ENCODE measurements at regions not wholly inside any gene's neighbourhood (a gene's known extent, or its start where the extent isn't known, plus 50 kb on each side); places are given as distances from the start of the nearest gene placed in this dataset.
"Not testable (repeated sequence)": the region's sequence is repeated elsewhere in the genome, so short reads cannot be mapped to it uniquely, and the experiment has no call there.

DNA sequence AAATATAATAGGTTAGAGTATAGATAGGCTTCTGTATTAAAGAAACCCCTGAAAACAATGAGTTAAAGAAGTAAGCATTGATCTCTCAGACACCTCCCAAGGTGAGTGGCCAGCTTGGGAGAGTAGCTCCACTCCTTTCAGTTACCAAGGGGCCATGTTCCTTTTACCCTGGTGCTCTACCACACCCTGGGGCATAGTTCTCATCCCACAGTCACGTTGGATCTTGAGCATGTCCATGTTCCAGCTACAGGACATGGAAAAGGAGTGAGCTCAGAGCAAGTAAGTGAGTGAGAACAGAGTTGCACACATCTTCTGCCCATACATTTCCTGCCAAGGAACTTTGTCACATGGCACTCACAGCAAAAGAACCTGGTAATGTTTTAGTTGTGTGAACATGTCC, 325.9 kb upstream of the SLC39A10 start:
- Histone ChIP-seq H3K4me1 (ENCODE audit: insufficient read depth, low read length) (no peaks in the 10 kb centered on the region), H3K9ac (ENCODE audit: low read depth, low read length) (no peak overlapping the region), H3K9me3 (ENCODE audit: insufficient read depth, low read depth, low read length) (no peaks in the 10 kb centered on the region), H3K36me3 (ENCODE audit: insufficient read depth, low read depth, low read length) (no peaks in the 10 kb centered on the region), H3K4me3 (ENCODE audit: low read length) (no peak overlapping the region), H3K27me3 (ENCODE audit: insufficient read depth, low read length) (no peaks in the 10 kb centered on the region), H3K27ac (ENCODE audit: low read length) (no peak overlapping the region)

DNA sequence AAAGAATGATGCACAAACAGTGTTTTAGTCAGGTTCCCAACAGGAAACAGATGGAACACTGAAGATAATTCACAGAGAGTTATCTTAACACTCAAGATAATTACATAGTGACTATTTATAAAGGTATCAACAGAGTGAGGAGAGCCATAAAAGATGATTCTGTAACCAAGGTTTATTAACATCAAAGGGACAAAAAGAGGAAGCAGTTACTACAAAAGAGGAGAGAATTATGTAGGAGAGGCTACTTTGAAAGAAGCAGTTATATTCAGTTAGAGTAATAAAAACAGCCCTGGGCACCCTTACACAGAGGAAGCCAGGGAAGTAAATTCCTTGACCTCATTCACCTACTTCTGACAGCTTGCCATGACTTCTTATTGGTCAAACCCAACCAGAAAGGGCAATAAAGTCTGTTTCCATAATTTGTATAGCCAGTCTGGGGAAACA, 326.5 kb upstream of the SLC39A10 start:
- Histone ChIP-seq H3K27ac (ENCODE audit: low read length) (no peak overlapping the region), H3K36me3 (ENCODE audit: insufficient read depth, low read depth, low read length) (no peaks in the 10 kb centered on the region), H3K27me3 (ENCODE audit: insufficient read depth, low read length) (no peaks in the 10 kb centered on the region), H3K9me3 (ENCODE audit: insufficient read depth, low read depth, low read length) (no peaks in the 10 kb centered on the region), H3K9ac (ENCODE audit: low read depth, low read length) (no peak overlapping the region), H3K4me1 (ENCODE audit: insufficient read depth, low read length) (no peaks in the 10 kb centered on the region), H3K4me3 (ENCODE audit: low read length) (no peak overlapping the region)

DNA sequence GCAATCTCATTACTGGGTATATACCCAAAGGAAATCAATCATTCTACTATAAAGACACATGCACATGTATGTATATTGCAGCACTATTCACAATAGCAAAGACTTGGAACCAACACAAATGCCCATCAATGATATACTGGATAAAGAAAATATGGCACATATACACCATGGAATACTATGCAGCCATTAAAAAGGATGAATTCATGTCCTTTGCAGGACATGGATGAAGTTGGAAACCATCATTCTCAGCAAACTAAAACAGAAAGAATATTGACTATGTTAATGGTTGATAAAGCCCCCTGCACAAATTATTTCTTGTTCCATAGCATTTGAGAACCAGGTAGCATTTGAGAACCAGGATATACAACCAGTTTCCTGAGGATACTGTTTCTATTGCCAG, 327.2 kb upstream of the SLC39A10 start:
- H3K9me3 ChIP-seq (ENCODE audit: insufficient read depth, low read depth, low read length); H3K36me3 ChIP-seq (ENCODE audit: insufficient read depth, low read depth, low read length); H3K27ac ChIP-seq (ENCODE audit: low read length); H3K27me3 ChIP-seq (ENCODE audit: insufficient read depth, low read length); H3K4me3 ChIP-seq (ENCODE audit: low read length); H3K9ac ChIP-seq (ENCODE audit: low read depth, low read length); H3K4me1 ChIP-seq (ENCODE audit: insufficient read depth, low read length): not testable (repeated sequence)

DNA sequence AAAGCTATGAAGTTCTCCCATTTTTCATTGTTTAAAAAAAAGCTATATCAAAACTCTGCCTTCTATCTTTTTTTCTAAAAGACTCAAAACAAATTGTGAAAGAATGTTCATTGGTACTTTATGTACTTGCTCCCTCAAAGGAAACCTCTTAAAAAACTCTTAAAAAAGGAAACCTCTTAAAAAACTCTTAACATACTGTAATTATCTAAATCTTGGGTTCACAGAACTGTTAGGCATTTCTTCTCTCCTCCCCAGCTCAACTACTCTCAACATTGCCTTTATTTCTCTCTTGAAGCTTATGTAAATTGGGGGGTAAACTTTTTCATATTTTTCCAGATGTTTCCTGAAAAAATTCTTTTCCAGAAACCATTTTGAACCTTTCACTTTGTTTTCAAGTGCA, 330.5 kb upstream of the SLC39A10 start:
- Histone ChIP-seq H3K4me1 (ENCODE audit: insufficient read depth, low read length) (no peaks in the 10 kb centered on the region), H3K9ac (ENCODE audit: low read depth, low read length) (no peak overlapping the region), H3K4me3 (ENCODE audit: low read length) (no peak overlapping the region), H3K27me3 (ENCODE audit: insufficient read depth, low read length) (no peaks in the 10 kb centered on the region), H3K27ac (ENCODE audit: low read length) (no peak overlapping the region), H3K9me3 (ENCODE audit: insufficient read depth, low read depth, low read length) (peaks cover 5% of the 10 kb centered on the region; the same call in 1 of the 2 replicates), H3K36me3 (ENCODE audit: insufficient read depth, low read depth, low read length) (no peaks in the 10 kb centered on the region)

DNA sequence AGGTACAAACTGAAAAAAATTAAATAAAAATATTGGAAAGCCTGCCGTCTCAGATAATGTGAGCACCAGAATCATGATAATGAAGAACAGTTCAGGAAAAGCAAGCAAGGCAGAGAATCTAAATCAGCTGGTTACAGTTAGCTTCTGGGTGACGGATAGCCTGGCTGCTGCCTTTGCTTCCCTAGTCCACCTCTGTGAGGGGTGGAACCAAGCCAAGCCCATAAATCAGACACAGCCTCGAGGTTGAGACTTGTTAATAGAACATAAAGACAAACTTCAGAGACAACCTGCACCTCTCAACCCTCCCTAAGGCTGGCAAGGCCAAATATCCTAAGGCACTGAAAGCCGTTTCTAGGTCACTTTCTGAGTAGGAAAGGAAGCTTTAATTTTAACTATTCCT, 334.7 kb upstream of the SLC39A10 start:
- Histone ChIP-seq H3K27me3 (ENCODE audit: insufficient read depth, low read length) (no peaks in the 10 kb centered on the region), H3K4me3 (ENCODE audit: low read length) (no peak overlapping the region), H3K27ac (ENCODE audit: low read length) (no peak overlapping the region), H3K4me1 (ENCODE audit: insufficient read depth, low read length) (no peaks in the 10 kb centered on the region), H3K9me3 (ENCODE audit: insufficient read depth, low read depth, low read length) (peaks cover 5% of the 10 kb centered on the region; the same call in 1 of the 2 replicates), H3K9ac (ENCODE audit: low read depth, low read length) (no peak overlapping the region), H3K36me3 (ENCODE audit: insufficient read depth, low read depth, low read length) (no peaks in the 10 kb centered on the region)

DNA sequence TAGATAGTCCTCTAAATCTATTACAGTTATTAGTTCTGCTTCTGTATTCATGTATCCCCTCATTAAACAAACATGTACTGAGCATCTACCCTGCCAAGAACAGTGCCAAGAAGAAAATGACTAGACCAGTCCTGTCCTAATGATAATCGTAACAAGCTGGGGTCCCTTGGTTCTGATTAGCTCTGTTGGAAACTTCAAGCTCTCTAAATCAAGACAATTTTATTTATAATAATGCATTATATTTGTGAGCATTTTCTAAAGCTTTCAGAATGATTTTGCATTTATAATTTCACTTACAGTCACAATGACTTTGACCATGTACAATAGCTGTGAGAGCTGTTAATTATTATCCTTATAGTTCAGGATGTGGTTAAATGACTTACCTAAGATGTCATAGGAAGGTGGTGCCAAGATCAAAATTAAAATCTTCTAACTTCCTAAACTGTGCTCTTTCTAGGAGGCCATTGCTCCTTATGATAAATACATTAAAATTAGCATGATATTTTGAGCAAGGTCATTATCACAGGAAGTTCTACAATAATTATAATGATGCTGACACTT, 336.5 kb upstream of the SLC39A10 start:
- H3K27me3 ChIP-seq (ENCODE audit: insufficient read depth, low read length) = no peaks in the 10 kb centered on the region
- H3K9ac ChIP-seq (ENCODE audit: low read depth, low read length) = no peak overlapping the region
- H3K27ac ChIP-seq (ENCODE audit: low read length) = no peak overlapping the region
- H3K36me3 ChIP-seq (ENCODE audit: insufficient read depth, low read depth, low read length) = no peaks in the 10 kb centered on the region
- no peaks in the 10 kb centered on the region for H3K4me1 ChIP-seq (ENCODE audit: insufficient read depth, low read length)
- H3K4me3 ChIP-seq (ENCODE audit: low read length) = no peak overlapping the region
- peaks cover 5% of the 10 kb centered on the region; the same call in 1 of the 2 replicates for H3K9me3 ChIP-seq (ENCODE audit: insufficient read depth, low read depth, low read length)

DNA sequence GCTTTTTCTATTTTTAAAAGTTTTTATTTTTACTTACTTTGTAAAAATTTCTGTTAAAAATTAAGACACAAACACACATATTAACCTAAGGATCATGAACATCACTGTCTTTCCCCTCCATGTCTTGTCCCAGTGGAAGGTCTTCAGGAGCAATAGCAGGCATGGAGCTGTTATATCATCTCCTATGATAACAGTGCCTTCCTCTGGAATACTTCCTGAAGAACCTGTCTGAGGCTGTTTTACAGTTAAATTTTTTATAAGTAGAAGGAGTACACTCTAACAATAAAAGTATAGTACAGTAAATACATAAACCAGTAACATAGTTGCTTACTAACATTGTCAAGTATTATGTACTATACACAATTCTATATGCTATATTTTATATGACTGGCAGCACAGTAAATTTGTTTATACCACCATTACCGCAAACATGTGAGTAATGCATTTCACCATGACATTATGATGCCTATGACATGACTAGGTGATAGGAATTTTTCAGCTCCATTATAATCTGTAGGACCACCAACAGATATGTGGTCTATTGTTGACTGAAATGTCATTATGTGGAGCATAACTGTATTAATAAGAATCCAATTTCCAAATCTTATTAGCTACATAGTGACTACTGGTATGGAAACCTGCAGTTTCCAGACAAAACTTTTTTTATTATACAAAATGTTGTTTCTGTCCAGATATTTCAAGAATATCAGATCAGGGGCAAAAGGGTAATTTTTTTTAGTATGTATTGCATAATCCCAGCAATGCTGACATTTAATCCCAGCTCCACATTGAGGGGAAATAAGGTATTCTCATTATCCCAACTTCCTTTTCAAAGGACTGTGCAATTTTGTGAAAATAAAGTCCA, 337.2 kb upstream of the SLC39A10 start:
- Histone ChIP-seq H3K4me3 (ENCODE audit: low read length) (no peak overlapping the region), H3K4me1 (ENCODE audit: insufficient read depth, low read length) (no peaks in the 10 kb centered on the region), H3K9ac (ENCODE audit: low read depth, low read length) (no peak overlapping the region), H3K27me3 (ENCODE audit: insufficient read depth, low read length) (no peaks in the 10 kb centered on the region), H3K36me3 (ENCODE audit: insufficient read depth, low read depth, low read length) (no peaks in the 10 kb centered on the region), H3K27ac (ENCODE audit: low read length) (no peak overlapping the region), H3K9me3 (ENCODE audit: insufficient read depth, low read depth, low read length) (peaks cover 5% of the 10 kb centered on the region; the same call in 1 of the 2 replicates)

DNA sequence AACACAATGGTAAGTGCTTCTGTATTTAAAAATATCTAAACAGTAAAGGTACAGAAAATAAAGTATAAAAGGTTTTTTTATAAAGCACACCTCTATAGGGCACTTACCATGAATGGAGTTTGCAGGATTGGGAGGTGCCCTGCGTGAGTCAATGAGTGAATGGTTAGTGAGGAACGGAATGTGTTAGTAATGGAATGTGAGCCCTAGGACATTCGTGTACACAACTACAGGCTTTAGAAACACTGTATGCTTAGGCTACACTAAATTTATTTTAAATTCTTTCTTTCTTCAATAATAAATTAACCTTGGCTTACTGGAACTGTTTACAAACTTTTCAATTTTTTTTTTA, 337.9 kb upstream of the SLC39A10 start:
- H3K9ac ChIP-seq (ENCODE audit: low read depth, low read length) = no peak overlapping the region
- H3K36me3 ChIP-seq (ENCODE audit: insufficient read depth, low read depth, low read length) = no peaks in the 10 kb centered on the region
- no peak overlapping the region for H3K27ac ChIP-seq (ENCODE audit: low read length)
- peaks cover 2% of the 10 kb centered on the region; the same call in 1 of the 2 replicates for H3K9me3 ChIP-seq (ENCODE audit: insufficient read depth, low read depth, low read length)
- H3K4me3 ChIP-seq (ENCODE audit: low read length) = no peak overlapping the region
- H3K4me1 ChIP-seq (ENCODE audit: insufficient read depth, low read length) = no peaks in the 10 kb centered on the region
- no peaks in the 10 kb centered on the region for H3K27me3 ChIP-seq (ENCODE audit: insufficient read depth, low read length)

DNA sequence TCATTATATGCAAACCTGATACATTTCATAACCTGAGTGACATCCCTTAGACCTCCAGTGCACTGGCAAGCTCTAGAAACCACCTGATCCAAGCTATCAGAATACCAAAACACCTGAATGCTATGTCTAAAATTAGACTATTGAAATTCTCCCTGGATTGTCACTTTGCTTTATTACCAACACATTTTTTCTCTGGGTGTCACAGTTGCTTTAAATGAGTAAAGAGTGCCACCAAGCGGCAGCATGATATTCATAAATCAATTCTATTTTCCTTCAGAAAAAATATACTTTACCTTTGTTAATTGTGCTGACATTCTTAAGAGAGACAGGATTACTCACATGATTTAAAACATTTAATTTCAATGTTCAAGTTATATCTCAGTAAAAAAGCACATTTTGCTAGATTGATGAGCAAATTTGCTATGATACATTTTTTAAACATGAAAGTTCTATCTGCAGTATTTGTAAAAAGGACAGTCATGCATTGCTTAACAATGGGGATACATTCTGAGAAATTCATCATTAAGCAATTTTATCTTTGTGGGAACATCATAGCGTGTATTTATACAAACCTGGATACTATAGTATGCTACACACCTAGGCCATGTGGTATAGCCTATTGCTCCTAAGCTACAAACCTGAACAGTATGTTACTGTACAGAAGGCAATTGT, 338.4 kb upstream of the SLC39A10 start:
- H3K4me3 ChIP-seq (ENCODE audit: low read length) = no peak overlapping the region
- H3K9me3 ChIP-seq (ENCODE audit: insufficient read depth, low read depth, low read length) = no peaks in the 10 kb centered on the region
- H3K4me1 ChIP-seq (ENCODE audit: insufficient read depth, low read length) = no peaks in the 10 kb centered on the region
- no peaks in the 10 kb centered on the region for H3K27me3 ChIP-seq (ENCODE audit: insufficient read depth, low read length)
- H3K36me3 ChIP-seq (ENCODE audit: insufficient read depth, low read depth, low read length) = no peaks in the 10 kb centered on the region
- H3K27ac ChIP-seq (ENCODE audit: low read length) = no peak overlapping the region
- no peak overlapping the region for H3K9ac ChIP-seq (ENCODE audit: low read depth, low read length)

DNA sequence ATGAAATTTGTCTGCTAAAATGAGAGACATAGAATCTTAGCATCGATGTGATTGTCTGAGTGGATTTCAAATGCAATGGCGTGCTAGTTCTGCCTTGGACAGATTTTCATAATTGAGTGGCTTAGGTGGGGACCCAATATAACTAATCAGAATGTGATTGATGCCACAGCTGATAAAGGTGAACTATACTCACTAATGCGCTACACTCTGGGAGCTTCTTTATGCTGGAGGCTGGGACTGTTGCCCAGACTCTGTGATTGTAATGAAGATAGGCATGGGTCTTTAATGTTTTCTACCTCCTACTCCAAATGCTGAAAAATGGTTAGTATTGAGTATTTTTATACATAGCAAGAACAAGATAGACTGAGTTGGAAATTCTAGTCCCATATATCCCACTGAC, 339.5 kb upstream of the SLC39A10 start:
- Histone ChIP-seq H3K36me3 (ENCODE audit: insufficient read depth, low read depth, low read length) (no peaks in the 10 kb centered on the region), H3K9me3 (ENCODE audit: insufficient read depth, low read depth, low read length) (no peaks in the 10 kb centered on the region), H3K27ac (ENCODE audit: low read length) (no peak overlapping the region), H3K27me3 (ENCODE audit: insufficient read depth, low read length) (no peaks in the 10 kb centered on the region), H3K9ac (ENCODE audit: low read depth, low read length) (no peak overlapping the region), H3K4me1 (ENCODE audit: insufficient read depth, low read length) (no peaks in the 10 kb centered on the region), H3K4me3 (ENCODE audit: low read length) (no peak overlapping the region)

DNA sequence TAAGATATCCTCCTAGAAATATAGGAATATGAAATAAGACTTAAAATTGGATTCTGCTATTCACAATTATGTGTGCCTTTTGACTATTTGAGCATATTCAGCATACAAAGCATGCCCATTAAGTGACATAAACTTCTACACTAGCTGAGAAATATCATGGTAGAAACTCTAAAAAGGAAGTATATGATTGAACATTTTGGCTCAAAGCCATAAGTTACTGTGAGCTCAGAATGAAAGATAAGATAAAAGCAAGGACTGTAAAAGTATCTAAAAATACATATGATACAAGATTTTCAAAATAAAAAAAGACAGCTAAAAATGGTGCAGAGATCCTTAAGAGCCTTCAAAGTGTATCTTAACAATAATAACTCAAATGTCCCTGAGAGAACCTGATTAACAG, 340.5 kb upstream of the SLC39A10 start:
- H3K9me3 ChIP-seq (ENCODE audit: insufficient read depth, low read depth, low read length) = no peaks in the 10 kb centered on the region
- no peak overlapping the region for H3K9ac ChIP-seq (ENCODE audit: low read depth, low read length)
- H3K4me3 ChIP-seq (ENCODE audit: low read length) = no peak overlapping the region
- H3K4me1 ChIP-seq (ENCODE audit: insufficient read depth, low read length) = no peaks in the 10 kb centered on the region
- no peaks in the 10 kb centered on the region for H3K36me3 ChIP-seq (ENCODE audit: insufficient read depth, low read depth, low read length)
- no peaks in the 10 kb centered on the region for H3K27me3 ChIP-seq (ENCODE audit: insufficient read depth, low read length)
- H3K27ac ChIP-seq (ENCODE audit: low read length) = no peak overlapping the region

DNA sequence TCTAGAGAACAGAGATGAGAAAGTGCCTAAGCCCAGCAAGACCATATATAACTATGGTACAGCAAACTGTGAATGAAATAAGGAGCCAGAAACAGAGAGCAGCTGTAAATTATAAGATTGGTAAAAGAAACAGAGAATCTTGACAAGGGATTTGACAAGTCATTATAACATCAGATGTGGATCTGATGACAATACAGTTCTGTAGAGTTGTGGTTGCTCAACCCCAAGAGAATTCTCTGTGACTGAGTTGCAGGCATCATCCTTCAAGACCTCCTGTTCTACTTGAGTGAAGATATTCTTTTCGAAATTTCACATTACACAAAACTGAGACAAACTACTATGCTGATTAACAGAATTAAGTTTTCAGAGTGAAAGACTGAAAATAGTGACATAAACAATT, 343.1 kb upstream of the SLC39A10 start:
- H3K36me3 ChIP-seq (ENCODE audit: insufficient read depth, low read depth, low read length) = no peaks in the 10 kb centered on the region
- H3K4me3 ChIP-seq (ENCODE audit: low read length) = no peak overlapping the region
- H3K4me1 ChIP-seq (ENCODE audit: insufficient read depth, low read length) = no peaks in the 10 kb centered on the region; the same call in 1 of the 2 replicates
- no peaks in the 10 kb centered on the region for H3K9me3 ChIP-seq (ENCODE audit: insufficient read depth, low read depth, low read length)
- H3K27me3 ChIP-seq (ENCODE audit: insufficient read depth, low read length) = peaks cover 7% of the 10 kb centered on the region
- H3K9ac ChIP-seq (ENCODE audit: low read depth, low read length) = no peak overlapping the region
- H3K27ac ChIP-seq (ENCODE audit: low read length) = no peak overlapping the region

Data from iPS-20b (cell line).